ENCODE measurements at regions not wholly inside any gene's neighbourhood (a gene's known extent, or its start where the extent isn't known, plus 50 kb on each side); places are given as distances from the start of the nearest gene placed in this dataset.

GRCh38 chr1:11358984-11359383 lies 86.0 kb downstream of the UBIAD1 start:
- no peak for TF ChIP-seq CTCF (IDR thresholded peaks at IDR 0.05; ENCODE audit: extremely low read depth, missing control alignments)
- no peak for DNase-seq (ENCODE audit: low spot score)

GRCh38 chr1:11362547-11363021 lies 89.6 kb downstream of the UBIAD1 start:
- no peak for TF ChIP-seq CTCF (IDR thresholded peaks at IDR 0.05; ENCODE audit: extremely low read depth, missing control alignments)
- DNase-seq (ENCODE audit: low spot score), result no peak

- no peak for DNase-seq (ENCODE audit: low spot score)
- peak; percentile 13 for TF ChIP-seq CTCF (IDR thresholded peaks at IDR 0.05; ENCODE audit: extremely low read depth, missing control alignments)
These were observed 91.2 kb downstream of the UBIAD1 start for GRCh38 chr1:11364170-11364569.

DNA sequence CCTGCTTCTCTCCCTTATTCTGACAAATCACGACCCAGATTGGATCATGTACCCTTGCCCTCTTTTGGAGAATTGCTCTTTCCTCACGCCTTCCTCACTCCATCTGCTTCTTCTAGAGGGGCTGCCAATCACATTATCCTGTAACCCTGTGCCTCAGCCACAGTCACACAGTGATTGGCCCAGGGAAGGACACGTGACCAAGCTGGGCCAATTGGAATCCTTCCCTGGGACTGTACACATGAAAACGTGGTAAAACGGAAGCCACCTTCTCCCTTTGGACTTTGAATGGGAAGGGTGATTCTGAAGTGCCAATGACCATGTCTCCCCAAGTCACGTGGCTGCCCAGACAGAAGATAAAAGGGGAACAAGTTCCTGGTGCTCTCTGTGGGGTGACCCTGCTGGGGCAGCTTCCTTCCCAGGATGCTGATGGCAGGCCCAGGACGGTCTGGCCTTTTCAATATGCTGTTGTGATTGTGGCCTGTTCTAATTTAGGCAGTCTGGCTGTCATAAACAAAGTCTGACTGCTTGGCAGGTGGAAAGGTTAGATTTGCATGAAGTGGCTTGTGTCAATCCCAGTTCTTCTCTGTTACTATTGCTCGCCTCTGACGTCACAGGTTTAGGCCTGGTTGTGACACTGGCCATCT lies 92.9 kb downstream of the UBIAD1 start:
- no peak for DNase-seq (ENCODE audit: low spot score)
- no peak for TF ChIP-seq CTCF (IDR thresholded peaks at IDR 0.05; ENCODE audit: extremely low read depth, missing control alignments)

DNA sequence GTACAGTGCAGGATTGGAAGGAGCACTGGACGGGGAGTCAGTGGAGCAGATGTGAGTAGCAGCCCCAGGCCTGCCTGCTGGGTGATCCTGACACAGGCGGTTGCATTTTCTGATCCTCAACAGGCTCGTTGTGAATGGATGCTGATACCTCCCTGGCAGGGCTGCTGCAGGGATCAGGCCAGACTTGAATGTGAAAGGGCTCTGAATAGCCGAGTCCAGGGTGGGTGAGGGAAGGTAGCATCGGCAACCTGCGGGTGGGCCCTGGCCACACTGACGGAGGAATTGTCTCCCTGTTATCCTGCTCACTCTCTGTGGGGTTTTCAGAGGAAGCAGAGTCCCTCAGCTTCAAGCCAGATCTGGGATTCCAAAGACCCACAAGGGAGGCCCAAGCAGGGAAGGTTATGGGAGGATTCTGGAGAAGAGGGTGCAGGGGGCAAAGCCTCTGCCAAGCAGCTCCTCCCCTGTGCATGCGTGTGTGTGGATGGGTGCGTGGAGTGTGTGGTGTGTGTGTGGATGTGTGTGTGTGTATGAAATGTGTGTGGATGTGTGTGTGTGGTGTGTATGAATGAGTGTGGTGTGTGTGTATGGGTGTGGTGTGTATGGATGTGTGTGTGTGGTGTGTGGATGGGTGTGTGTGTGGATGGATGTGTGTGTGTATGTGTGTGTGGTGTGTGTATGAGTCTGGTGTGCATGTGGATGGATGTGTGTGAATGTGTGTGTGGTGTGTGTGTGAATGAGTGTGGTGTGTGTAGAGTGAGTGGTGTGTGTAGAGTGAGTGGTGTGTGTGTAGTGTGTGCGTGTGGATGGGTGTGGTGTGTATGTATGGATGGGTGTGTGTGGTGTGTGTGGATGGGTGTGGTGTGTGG lies 100.3 kb downstream of the UBIAD1 start:
- DNase-seq (ENCODE audit: low spot score), result no peak
- TF ChIP-seq CTCF (IDR thresholded peaks at IDR 0.05; ENCODE audit: extremely low read depth, missing control alignments), result no peak

GRCh38 chr1:11373895-11374747 lies 101.1 kb downstream of the UBIAD1 start:
- no peak for TF ChIP-seq CTCF (IDR thresholded peaks at IDR 0.05; ENCODE audit: extremely low read depth, missing control alignments)
- no peak for DNase-seq (ENCODE audit: low spot score)

Measured in GM20000 (cell line).